HAP-1 (cell line): ENCODE measurements at regions not wholly inside any gene's neighbourhood (a gene's known extent, or its start where the extent isn't known, plus 50 kb on each side); places are given as distances from the start of the nearest gene placed in this dataset.
"Not testable (repeated sequence)": the region's sequence is repeated elsewhere in the genome, so short reads cannot be mapped to it uniquely, and the experiment has no call there.

Experiments
- DNase-seq, 2 experiments: peaks; one replicate each; pipeline ENCODE4 v3.0.0-alpha.2; 2016 to 2020; ENCODE audit warnings: low spot score in 2 of 2
- H3K27me3 ChIP-seq: fragments of 250-450 bp; sonication (Bioruptor Pico); 2 replicates; pipeline ENCODE4 v1.5.1; 2020; ENCODE audit warnings: low read depth, mild to moderate bottlenecking, moderate library complexity
- H3K36me3 ChIP-seq: fragments of 250-450 bp; sonication (Bioruptor Pico); replicated peaks from 2 replicates; pipeline ENCODE4 v1.5.1; 2020; ENCODE audit warnings: mild to moderate bottlenecking
- H3K4me1 ChIP-seq: fragments of 250-450 bp; sonication (Bioruptor Pico); 2 replicates; pipeline ENCODE4 v1.5.1; 2020; ENCODE audit warnings: mild to moderate bottlenecking
- H3K4me3 ChIP-seq: fragments of 250-450 bp; sonication (Bioruptor Pico); 2 replicates; pipeline ENCODE4 v1.5.1; 2020; ENCODE audit warnings: mild to moderate bottlenecking, moderate library complexity
- H3K9me3 ChIP-seq: fragments of 250-450 bp; sonication (Bioruptor Pico); 2 replicates; pipeline ENCODE4 v1.5.1; 2020; ENCODE audit warnings: mild to moderate bottlenecking, moderate library complexity
- in situ Hi-C: fragments of 300-500 bp; cut with MboI; formaldehyde crosslinking; loops from 3 replicates; pipeline ENCODE4 v1.14.3; 2020; ENCODE audit warnings: low sequenced_read_pairs, inconsistent platforms, mixed read lengths

GRCh38 chr14:97058074-97058467, 260.9 kb downstream of the VRK1 start:
- no peaks in the 10 kb centered on the region for H3K9me3 ChIP-seq
- no peak overlapping the region for H3K4me3 ChIP-seq
- H3K27me3 ChIP-seq = no peaks in the 10 kb centered on the region; the same call in 1 of the 2 replicates
- in situ Hi-C loops = no loop called here
- H3K36me3 ChIP-seq = no peaks in the 10 kb centered on the region
- no peaks in the 10 kb centered on the region for H3K4me1 ChIP-seq
- no peak for DNase-seq

GRCh38 chr14:97058589-97058988, 261.4 kb downstream of the VRK1 start:
- H3K27me3 ChIP-seq = no peaks in the 10 kb centered on the region; the same call in 1 of the 2 replicates
- no peaks in the 10 kb centered on the region for H3K36me3 ChIP-seq
- no peak for DNase-seq
- H3K9me3 ChIP-seq = no peaks in the 10 kb centered on the region
- in situ Hi-C loops = no loop called here
- no peak overlapping the region for H3K4me3 ChIP-seq
- H3K4me1 ChIP-seq = no peaks in the 10 kb centered on the region

GRCh38 chr14:97061198-97061597, 264.0 kb downstream of the VRK1 start:
- H3K27me3 ChIP-seq = no peaks in the 10 kb centered on the region; the same call in 1 of the 2 replicates
- no peak for DNase-seq
- no peak overlapping the region for H3K4me3 ChIP-seq
- no peaks in the 10 kb centered on the region for H3K36me3 ChIP-seq
- in situ Hi-C loops = no loop called here
- H3K9me3 ChIP-seq = no peaks in the 10 kb centered on the region
- no peaks in the 10 kb centered on the region for H3K4me1 ChIP-seq

DNA sequence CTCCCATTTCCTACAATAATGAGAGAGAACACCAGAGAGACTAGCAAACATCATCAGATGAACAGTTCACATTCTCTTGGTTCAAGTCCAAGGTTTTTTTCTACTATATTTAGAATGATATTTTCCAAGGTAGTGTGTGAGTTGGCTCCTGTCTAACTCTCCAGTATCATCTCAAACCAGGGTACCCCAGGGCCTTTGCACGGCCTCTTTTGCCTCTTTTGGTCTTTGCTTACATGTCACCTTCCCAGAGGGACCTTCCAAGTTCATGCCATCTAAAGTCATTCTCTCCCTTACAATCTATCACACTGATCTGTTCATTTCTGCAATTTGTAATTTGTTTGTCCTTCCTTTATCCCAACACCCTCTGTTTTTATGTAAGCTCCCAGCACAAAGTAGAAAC, 264.5 kb downstream of the VRK1 start:
- no peaks in the 10 kb centered on the region for H3K4me1 ChIP-seq
- H3K27me3 ChIP-seq = no peaks in the 10 kb centered on the region
- H3K9me3 ChIP-seq = no peaks in the 10 kb centered on the region
- no peak overlapping the region for H3K4me3 ChIP-seq
- no peaks in the 10 kb centered on the region for H3K36me3 ChIP-seq
- no peak for DNase-seq
- in situ Hi-C loops = no loop called here

GRCh38 chr14:97065305-97066067, 268.3 kb downstream of the VRK1 start:
- in situ Hi-C loops = no loop called here
- no peaks in the 10 kb centered on the region for H3K27me3 ChIP-seq

GRCh38 chr14:97066068-97066899, 269.1 kb downstream of the VRK1 start:
- Histone ChIP-seq H3K36me3 (no peaks in the 10 kb centered on the region), H3K4me3 (no peak overlapping the region), H3K27me3 (no peaks in the 10 kb centered on the region), H3K9me3 (no peaks in the 10 kb centered on the region), H3K4me1 (no peaks in the 10 kb centered on the region)
- DNase-seq = no peak
- in situ Hi-C loops = no loop called here

More at GRCh38 chr14:97065305-97066067, 268.3 kb downstream of the VRK1 start:
- no peaks in the 10 kb centered on the region for H3K4me1 ChIP-seq
- no peak for DNase-seq
- H3K9me3 ChIP-seq = no peaks in the 10 kb centered on the region
- no peak overlapping the region for H3K4me3 ChIP-seq
- H3K36me3 ChIP-seq = no peaks in the 10 kb centered on the region

DNA sequence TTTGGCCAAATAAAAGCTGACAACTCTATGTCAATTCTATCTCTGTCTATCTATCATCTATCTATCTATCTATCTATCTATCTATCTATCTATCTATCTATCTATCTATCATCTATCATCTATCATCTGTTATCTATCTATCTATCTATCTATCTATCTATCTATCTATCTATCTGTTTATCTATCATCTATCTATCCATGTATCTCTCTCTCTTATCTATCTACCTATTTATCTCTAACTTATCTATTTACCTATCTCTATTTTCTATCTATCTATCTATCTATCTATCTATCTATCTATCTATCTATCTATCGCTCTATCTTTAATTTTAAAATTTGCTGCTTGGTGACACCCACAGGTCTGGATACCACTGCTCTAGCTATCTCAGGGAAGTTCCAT, 271.1 kb downstream of the VRK1 start:
- in situ Hi-C loops, H3K36me3 ChIP-seq, H3K4me1 ChIP-seq: not testable (repeated sequence)

DNA sequence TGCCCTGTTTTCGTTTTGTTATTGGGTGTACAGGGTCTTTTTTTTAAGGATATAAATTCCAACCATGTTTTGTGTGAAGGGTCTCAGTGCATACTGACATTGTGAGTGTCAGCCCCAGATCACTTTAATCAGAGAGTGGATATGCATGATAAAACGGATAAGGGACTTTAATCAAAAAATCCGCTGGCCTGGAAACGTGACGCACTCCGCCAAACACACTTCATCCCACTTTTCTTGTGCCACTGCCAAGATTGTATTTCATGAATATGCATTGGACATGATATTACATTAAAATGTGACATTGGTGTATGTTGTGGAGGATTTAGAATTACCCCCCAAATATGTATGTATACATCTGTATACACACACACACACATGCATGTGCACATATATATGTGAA, 273.1 kb downstream of the VRK1 start:
- Histone ChIP-seq H3K4me3 (no peak overlapping the region), H3K9me3 (no peaks in the 10 kb centered on the region), H3K27me3 (no peaks in the 10 kb centered on the region), H3K36me3 (no peaks in the 10 kb centered on the region), H3K4me1 (no peaks in the 10 kb centered on the region)
- in situ Hi-C loops = no loop called here
- DNase-seq = no peak

More for the DNA sequence above, 271.1 kb downstream of the VRK1 start:
- not testable (repeated sequence) for H3K27me3 ChIP-seq, H3K4me3 ChIP-seq, H3K9me3 ChIP-seq, DNase-seq

DNA sequence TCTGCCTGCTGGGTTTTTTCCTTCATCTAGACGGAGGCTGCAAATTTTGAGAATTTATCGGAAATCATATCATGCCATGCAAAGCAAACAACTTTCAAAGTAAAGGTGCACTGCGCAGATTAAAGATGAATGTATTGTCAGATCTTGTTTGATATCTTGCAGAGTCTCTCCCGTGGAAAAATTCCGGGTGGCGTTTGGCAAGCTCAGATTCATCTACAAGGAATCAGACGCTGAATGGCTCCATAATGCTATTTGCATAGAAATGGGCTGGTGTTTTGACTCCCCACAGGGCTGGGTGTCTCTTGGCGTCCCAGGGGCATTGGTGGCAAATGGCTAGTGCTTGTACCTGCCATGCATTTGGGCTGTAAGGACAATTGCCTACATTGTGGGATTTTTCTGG, 274.0 kb downstream of the VRK1 start:
- in situ Hi-C loops = no loop called here
- Histone ChIP-seq H3K4me1 (no peaks in the 10 kb centered on the region), H3K9me3 (no peaks in the 10 kb centered on the region), H3K36me3 (no peaks in the 10 kb centered on the region), H3K4me3 (no peak overlapping the region), H3K27me3 (no peaks in the 10 kb centered on the region)
- no peak for DNase-seq

DNA sequence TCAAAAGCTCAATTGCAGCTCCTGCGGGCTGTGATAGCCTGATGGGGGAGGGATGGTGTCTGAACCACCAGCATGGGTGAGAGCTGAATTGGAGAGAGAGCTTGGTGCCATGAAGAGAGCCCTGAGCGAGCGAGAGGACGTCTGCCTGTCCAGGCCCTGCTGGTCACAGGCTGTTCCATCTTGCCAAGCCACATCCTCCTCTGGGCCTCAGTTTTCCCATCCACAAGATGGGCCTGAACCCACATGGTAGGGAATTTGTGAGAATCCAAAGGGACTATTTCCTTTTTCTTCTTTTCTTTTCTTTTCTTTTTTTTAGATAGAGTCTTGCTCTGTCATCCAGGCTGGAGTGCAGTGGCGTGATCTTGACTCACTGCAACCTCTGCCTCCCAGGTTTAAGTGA, 276.4 kb downstream of the VRK1 start:
- no peak for DNase-seq
- Histone ChIP-seq H3K9me3 (no peaks in the 10 kb centered on the region), H3K4me3 (no peak overlapping the region), H3K27me3 (no peaks in the 10 kb centered on the region), H3K36me3 (no peaks in the 10 kb centered on the region), H3K4me1 (no peaks in the 10 kb centered on the region)
- in situ Hi-C loops = no loop called here

DNA sequence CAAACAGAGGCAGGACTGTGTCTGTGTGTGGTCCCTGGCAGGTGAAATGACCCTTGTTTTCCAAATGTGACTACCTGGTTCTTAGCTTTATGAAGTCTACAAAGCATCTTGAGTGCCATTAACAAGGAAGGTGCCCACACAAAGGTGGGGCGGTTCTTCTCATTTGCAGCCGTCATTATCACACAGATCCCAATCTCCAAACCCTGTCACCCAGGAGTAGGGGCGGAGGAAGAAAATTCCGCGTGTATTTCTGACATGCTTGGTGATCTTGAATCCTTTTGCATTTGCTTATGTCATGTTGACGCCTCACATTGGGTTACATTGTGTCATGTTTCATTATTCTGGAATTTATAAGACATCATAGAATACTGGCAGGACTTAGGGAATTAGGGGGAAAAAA, 277.3 kb downstream of the VRK1 start:
- Histone ChIP-seq H3K36me3 (no peaks in the 10 kb centered on the region), H3K9me3 (no peaks in the 10 kb centered on the region), H3K4me1 (no peaks in the 10 kb centered on the region), H3K27me3 (no peaks in the 10 kb centered on the region), H3K4me3 (no peak overlapping the region)
- DNase-seq = no peak
- in situ Hi-C loops = no loop called here

GRCh38 chr14:97074856-97075255, 277.7 kb downstream of the VRK1 start:
- Histone ChIP-seq H3K4me3 (no peak overlapping the region), H3K36me3 (no peaks in the 10 kb centered on the region), H3K27me3 (no peaks in the 10 kb centered on the region), H3K4me1 (no peaks in the 10 kb centered on the region), H3K9me3 (no peaks in the 10 kb centered on the region)
- in situ Hi-C loops = no loop called here
- no peak for DNase-seq

GRCh38 chr14:97077253-97077653, 280.1 kb downstream of the VRK1 start:
- H3K36me3 ChIP-seq = no peaks in the 10 kb centered on the region
- H3K4me1 ChIP-seq = no peaks in the 10 kb centered on the region
- no peak overlapping the region for H3K4me3 ChIP-seq
- H3K27me3 ChIP-seq = no peaks in the 10 kb centered on the region
- no peak for DNase-seq
- no peaks in the 10 kb centered on the region for H3K9me3 ChIP-seq
- in situ Hi-C loops = no loop called here

DNA sequence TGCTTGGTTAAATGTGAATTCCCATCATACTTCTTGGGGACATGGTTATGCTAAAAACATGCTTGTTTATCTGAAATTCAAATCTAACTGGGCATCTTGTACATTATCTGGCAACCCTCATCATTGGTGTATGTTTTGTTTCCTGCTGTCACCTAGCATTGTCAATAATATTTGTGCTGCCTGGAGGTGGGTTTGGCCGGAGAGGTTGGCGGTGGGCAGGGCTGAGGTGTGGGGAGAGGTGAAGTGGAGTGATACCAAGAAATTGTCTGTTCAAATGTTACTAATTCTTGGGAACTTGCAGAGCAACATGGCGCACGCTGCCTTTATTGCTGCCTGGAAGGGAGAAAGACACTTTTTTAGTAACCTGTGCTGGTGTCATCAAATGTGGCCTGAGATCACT, 280.5 kb downstream of the VRK1 start:
- Histone ChIP-seq H3K4me3 (no peak overlapping the region), H3K4me1 (no peaks in the 10 kb centered on the region), H3K36me3 (no peaks in the 10 kb centered on the region), H3K27me3 (no peaks in the 10 kb centered on the region), H3K9me3 (no peaks in the 10 kb centered on the region)
- in situ Hi-C loops = no loop called here
- no peak for DNase-seq
